Middle frontal gyrus (tissue), 1 donor: ENCODE measurements at regions not wholly inside any gene's neighbourhood (a gene's known extent, or its start where the extent isn't known, plus 50 kb on each side); places are given as distances from the start of the nearest gene placed in this dataset.
"Not testable (repeated sequence)": the region's sequence is repeated elsewhere in the genome, so short reads cannot be mapped to it uniquely, and the experiment has no call there.

Source experiments
- DNase-seq: peaks from one replicate; pipeline ENCODE4 v3.0.0-alpha.2; 2015; ENCODE audit warnings: low spot score; ENCODE audit errors: extremely low spot score

DNA sequence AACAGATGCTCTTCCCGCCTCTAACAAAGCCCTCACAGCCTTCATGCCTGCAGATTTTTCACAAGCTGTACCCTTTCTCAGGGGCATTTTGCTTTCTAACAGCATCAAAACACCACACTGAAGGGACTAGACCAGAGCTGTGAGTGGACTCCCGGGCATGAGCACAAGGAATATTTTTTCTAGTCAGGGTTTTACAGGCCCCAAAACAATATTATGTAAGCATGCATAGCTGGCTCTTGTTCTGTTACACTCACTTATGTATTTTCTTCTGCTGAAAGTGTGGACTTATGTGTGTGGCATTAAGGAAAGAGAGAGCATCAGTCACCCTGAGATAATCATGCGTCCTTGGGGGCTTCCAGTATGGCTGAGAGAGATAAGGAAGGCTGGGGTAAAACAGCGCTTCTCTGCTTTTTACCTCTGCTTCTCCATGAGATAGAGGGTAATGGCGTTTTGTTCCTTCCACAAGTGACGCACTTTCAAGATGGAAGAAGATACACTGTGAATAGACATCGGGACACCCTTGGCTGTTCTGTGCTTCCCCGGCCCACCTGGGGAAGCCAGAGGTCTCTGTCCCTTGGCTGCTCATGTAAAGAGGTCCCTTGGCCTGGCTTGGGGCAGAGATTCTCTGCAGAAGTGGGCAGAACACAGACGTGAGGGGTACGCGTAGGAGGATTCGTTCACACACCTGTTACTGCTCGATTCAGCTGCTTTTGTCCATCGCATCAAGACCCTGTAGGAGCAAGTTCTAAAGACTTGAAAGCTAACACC lies 266.7 kb upstream of the RAB4A start:
- no peak for DNase-seq

DNA sequence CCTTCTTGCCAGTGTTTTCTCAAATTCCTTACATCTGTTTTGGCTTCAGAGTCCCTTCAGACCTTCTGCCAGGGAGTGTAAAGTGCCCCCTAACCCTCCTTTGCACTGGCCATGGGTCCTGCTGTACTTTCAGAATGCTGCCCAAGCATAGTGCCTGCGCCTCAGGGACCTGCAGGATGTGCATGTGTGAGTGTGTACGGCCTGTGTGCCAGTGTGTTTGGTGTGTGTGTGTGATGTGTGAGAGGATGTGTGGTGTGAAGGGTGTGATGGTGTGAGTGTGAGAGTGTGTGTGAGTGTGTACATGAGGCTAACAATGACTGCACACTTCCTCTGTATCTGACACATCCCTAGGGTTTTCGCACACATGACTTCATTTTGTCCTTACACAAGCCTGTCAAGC lies 265.8 kb upstream of the RAB4A start:
- no peak for DNase-seq

DNA sequence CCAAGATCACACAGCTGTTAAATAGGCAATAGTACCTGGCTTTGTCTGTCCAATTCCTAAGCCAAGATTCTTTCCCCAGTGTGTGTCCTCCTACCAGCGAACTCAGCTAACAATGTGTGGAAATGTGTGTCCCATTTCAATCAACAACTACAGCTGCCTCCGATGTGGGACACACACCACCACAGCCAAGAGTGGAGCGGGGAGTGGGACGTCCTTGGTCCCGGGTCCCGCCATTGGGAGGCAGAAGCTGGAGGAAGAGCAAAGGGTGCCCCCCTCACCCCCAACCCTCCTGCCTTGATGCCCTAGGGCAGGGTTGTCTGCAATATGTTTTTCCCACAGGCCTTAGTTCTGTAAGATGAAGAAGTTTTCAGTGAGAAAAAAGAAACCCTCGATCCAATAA lies 265.4 kb upstream of the RAB4A start:
- DNase-seq = no peak

DNA sequence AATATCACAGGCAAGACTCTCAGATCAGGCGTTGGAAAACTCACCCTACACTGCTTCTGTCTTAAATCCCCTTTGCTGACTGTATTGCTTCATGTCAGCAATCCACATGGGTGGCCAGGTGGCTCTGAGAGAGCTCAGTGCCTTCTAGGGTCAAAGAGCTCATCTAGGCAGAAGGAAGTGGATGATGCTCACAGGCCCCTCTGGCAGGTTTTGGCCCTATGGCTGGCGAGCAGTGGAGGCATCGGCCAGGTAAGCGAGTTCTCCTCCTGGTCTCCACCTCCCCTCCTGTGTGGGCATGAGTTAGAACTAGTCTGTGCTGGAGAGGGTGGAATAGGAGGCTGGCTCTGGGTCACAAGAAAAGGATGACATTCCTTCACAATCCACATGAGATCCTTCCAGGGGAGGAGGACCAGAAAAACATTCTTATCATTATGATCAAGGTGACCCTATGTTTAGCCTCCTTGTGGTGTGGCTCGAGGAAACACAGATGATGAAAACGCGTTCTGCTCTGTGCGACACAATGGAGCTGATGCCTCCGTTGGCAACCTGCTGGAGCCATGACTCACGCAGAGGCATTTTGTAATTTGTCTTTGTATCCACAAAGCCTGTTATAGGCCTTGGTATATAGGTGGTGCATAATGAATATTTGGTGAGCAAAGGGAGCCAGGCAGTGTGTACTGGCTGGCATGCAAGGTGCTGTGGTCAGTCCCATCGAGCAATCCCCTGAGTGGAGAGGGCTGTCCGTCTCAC lies 264.6 kb upstream of the RAB4A start:
- DNase-seq = no peak

DNA sequence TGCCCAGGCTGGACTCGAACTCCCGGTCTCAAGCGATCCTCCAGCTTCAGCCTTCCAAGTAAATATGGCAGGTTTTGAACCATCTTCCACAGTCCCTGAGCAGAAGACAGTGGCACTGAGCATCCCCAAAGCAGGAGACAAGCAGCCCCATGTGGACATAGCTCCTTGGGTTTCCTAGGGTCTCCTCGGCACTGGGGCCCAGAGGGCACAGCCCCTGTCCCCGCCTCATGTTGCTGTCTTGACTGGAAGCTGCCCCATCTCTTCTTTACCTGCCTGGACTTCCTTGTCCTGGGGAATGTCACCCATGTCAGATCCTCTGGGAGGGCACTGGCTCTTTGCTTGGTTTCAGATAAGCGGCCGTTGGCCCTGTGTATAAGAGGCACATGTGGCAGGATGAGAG lies 263.7 kb upstream of the RAB4A start:
- DNase-seq = no peak

DNA sequence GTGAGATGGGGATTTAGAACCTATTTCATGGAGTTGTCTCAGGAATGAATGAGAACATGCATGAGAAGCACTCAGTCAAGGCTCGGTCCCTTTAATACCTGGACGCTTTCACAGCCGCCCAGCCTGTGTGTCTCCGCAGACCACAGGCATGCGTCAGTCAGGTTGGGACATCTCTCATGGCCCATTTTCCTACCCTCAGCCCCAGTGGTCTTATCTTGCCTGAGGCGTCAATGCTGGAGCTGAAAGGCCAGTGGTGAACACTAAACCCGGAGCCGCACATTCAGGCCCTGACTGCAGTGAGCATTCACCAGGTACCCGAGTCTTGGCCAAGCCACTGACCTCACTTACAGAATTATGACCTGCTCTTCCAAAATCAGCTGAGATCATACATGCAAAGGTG lies 263.2 kb upstream of the RAB4A start:
- no peak for DNase-seq

DNA sequence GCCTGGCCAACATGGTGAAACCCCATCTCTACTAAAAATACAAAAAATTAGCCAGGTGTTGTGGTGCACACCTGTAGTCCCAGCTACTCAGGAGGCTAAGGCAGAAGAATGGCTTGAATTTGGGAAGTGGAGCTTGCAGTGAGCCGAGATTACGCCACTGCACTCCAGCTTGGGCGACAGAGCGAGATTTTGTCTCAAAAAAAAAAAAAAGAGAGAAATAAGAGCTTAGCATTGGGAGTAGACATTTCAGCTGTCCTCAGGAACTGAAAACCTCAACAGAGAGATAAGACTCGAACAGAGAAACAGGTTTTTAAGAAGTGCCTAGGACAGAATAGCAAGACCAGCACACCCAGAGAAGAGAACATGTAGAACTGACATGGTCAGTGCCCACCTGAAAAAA lies 262.6 kb upstream of the RAB4A start:
- not testable (repeated sequence) for DNase-seq

DNA sequence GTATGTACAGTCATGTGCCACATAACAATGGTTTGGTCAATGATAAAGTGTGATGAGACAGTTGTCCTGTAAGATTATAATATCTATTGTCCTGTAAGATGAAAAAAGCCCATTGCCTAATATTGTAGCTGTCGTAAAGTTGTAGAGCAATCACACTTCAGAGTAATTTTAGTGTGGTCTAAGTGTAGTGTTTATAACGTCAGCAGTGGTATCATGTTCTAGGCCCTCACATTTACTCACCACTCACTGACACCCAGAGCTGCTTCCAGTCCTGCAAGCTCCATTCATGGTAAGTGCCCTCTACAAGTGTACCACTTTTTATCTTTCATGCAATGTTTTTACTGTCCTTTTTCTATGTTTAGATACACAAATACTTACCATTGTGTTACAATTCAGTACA lies 259.9 kb upstream of the RAB4A start:
- no peak for DNase-seq

DNA sequence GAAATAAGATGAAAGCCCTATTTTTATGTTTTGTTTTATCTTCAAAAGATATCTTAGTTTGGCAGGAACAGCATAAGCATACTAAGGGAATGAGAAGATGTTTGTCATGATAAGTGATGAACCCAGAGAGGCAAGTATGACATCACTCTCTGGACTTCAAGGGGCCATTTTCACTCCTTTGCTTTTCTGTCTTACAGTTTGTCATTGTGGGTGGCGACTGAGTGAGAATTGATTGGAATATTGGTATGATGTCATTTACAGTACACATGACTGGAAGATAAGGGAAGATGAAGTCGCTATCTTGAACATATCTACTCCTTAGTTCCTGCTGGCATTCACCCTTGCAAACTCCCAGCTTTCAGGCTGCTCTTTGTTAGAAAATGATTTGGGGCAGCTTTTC lies 258.1 kb upstream of the RAB4A start:
- no peak for DNase-seq

DNA sequence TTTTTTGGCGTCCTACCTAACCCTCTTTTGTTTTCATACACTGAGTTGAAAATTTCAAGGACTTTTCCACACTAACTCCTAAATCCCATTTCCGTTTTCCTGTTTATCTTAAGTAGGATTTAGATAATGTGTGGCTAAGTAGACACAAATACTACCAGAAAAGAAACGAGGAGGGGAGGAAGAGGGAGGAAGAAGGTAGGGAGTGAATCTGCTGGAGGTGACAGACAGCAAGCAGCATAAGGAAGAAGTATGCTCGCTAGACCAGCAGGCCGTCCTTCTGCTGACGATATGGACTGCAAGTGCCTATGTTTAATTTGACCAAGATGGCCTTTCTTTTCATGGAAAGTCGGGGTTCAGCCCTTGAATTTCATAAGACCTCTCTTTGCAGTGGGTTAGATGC lies 256.9 kb upstream of the RAB4A start:
- DNase-seq = no peak

DNA sequence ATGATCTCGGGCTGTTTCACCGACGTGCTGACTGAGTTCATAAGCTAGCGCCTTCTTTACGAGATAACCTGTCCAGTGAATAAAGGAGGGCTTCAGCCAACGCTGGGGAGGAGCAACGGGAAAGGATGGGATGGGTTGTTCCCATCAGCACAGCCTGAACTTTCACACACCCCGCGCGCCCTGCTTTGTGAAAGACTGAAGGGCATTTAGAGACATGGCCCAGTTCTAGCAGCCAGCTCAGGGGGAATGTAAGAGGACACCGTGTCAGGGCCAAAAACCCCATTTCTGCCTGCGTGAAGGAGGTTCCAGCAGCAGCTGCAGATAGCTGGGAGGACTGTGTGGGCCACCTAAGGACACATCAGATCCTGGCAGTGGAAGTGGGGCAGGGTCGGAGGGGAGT lies 255.1 kb upstream of the RAB4A start:
- no peak for DNase-seq

DNA sequence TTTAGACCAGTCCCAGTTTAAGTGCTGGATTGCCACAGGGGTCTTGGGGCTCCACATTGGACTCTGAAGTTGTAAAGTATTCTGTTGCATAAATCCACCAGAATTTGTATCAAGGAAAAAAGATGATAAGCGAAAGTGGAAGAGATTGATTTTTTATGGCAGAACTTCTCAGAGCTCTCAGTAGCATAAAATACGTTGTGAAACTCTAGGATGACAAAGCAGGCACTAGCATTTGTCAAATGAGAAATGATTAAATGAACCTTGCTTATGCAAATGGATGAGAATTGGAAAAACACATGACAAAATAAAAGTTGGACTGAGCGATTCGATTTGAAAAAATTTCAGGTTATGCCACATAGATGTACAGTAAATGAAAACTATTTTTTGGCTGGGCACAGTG lies 253.8 kb upstream of the RAB4A start:
- no peak for DNase-seq

DNA sequence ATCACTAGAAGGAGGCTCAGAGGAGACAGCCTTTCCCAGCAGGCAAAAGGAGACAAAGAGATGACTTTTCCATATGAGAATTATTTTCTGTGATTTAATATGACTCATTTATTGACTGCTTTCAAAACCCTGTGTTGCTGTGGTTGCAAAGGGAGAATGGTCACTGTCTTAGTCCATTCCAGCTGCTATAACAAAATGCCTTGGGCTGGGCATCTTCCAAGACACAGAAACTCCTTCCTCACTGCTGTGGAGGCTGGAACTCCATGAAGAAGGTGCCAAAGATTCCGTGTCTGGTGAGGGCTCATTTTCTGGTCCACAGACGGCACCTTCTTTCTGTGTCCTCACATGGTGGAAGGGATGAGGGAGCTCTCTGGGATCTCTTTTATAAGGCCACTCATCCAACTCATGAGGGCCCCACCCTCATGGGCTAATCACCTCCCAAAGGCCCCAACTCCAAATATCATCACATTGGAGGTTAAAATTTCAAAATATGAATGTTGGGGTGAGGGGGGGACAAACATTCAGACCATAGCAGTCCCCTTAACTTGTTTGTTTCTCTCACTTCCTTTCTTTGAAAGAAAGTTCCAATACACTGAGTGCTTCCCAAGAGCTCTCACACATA lies 252.1 kb upstream of the RAB4A start:
- DNase-seq = no peak

DNA sequence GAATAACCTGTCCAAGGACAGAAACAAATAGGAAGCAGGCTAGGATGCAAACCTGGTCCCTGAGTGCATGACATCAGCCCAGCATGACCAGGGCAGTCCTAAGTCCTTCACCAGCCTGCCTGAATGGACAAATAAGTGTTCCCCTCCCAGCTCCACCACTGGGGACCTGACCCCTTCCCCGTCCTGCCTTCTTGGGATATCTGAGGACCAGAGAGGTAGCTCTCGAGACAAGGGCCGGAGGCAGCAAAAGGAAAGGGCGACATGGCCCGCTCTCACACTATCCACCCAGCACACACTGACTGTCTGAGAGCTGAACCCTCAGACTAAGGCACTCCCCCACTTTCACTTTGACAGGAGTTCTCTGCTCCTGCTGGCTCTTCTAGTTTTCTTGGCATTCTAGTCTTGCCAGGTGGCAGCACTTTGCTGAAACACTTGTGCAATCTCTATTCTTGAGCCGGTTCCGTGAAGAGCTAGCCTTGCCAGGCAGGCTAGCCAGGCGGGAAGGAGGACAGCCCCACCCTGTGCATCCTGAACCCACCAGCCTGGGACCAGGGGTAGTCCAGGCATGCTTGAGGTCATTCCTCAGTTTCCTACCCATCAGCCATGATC lies 251.1 kb upstream of the RAB4A start:
- DNase-seq = no peak

DNA sequence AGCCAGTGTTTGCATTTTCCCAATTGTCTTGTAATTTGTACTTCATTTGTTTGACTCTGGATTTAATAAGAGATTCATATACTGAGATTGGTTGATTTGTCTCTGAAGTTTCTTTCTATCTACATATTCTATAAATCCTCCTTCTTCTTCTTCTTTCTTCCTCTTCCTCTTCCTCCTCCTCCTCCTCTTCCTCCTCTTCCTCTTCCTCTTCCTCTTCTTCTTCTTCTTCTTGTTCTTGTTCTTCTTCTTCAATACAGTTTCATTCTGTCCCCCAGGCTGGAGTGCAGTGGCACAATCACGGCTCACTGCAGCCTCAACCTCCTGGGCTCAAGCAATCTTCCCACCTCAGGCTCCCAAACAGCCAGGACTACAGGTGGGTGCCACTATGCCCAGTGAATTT lies 249.9 kb upstream of the RAB4A start:
- not testable (repeated sequence) for DNase-seq

DNA sequence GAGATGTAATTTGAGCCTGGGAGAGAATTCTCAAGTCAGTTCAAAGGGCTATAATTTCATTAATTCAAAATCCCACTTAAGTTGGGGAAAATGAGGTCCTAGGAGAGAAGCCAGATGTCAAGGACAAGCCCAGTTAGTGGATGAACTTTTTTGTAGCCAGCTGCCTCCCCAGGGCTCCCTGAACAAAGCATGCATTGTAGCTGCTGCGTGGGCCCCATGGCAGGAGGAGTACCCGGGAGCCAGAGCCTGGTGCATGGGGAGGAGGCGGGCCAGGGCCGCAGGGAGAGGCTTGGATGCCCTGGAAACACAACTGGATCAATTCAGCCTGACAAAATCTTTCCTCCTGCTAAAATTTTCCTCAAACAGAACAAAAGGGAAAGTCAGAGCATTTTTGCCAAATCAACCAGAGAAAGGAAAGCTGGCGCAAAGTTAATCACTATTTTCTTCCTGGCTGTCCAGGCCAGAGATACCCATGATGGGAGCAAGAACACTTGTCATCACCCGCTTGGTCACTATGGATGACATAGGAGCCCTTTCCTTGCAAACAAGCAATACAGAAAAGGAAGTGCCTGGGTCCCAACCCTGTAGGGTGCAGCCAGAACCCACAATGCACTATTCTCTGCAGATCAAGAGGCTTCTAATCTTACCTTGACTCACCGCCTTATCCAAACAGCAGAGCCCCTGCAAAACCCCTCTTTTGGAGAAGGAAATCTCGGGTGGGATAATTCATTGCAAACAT lies 248.1 kb upstream of the RAB4A start:
- no peak for DNase-seq

DNA sequence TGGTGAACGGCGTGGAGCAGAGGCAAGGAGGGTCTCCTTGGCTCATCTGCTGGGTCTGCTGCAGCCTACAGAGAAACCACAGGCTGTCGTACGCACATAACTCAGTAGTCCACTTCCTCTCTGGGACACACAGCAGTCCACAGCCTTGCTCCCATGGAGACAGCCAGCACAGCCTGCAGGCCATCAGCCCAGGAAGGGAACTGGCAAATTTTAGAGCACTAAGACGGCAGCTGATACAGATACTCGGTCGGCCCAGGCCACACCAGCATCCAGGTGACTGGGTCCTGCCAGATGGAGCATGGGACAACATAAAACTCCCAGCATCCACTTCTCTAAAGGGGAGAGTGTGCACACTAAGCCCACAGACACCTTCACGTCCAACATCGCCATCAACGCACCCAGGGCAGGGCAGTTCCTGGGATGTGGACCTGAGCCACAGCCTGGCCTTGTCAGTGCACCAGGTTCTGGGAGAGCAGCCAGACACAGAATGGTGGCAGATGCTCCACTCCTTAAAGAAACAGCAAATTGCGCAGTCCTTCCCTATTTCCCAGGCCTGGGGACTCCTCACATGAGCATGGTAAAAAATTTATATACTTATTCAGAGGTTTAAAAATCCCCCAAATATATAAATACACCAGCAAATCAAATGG lies 247.1 kb upstream of the RAB4A start:
- no peak for DNase-seq

DNA sequence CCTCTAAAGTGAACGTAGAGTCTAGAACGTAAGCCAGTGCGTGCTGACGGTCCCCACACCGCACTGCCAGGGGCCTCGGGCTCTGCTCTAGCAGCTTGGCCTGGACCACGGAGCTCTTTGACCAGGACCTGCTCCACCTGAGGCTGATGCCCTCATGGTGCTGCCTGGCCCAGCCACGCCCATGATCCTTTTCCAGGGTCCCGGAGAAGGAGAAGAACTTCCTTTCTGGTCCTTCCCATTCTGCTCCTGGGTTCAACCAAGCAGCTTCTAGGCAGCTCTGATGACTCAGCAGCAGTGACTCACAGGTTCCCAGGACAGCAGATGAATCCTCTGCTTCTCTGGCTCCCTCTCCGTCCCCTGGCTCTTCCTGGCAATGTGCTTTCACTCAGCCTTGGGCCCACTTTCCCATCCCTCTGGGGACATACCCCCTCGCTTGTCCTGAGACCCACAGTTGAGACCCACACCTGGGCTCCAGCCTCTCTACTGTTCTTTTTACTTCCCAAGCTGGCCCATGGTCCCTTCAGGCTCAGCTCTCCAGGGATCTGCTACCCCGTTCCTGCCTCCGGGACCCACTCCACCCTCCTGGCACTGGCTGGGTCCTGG lies 246.3 kb upstream of the RAB4A start:
- no peak for DNase-seq

DNA sequence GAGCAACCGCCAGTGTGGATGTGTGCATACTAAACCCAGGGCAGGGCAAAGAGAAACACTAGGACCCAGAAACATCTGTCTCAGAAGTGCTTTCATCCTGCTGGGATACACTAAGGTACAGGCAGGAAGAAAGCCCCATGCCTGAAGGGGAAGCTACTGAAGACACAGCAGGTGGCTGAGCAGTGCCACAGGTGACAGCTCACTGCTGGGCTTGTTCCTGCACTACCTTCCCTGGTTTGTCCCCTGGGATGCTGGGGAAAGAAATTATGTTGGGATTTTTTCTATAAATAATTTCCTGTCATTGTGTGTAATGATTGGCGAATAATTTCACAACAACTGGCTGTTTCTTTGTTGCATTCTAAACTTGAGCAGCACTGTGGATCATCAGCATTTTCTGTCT lies 245.3 kb upstream of the RAB4A start:
- DNase-seq = no peak

DNA sequence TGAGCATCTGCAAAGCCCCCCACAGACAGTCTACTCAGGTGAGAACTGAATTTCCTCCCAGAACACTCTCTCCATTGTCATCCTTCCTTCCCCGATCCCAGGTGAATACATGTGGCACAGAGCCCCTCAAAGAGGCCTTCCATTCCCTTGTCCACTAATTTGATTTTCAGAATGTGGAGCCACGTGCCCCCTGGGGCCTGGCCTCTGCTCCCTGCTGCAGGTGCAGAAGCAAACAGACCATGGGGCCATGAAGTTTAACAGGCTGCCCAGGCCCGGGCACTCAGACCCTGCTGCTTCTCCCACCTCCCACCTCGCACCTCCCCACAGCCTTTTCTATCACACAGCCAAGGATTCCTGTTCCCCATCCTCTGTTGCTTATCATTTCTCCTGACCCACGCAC lies 243.8 kb upstream of the RAB4A start:
- no peak for DNase-seq
